ENCODE measurements at regions not wholly inside any gene's neighbourhood (a gene's known extent, or its start where the extent isn't known, plus 50 kb on each side); places are given as distances from the start of the nearest gene placed in this dataset.
"Not testable (repeated sequence)": the region's sequence is repeated elsewhere in the genome, so short reads cannot be mapped to it uniquely, and the experiment has no call there.

GRCh38 chr7:4525884-4526283 is 156.2 kb upstream of the FOXK1 start:
- no peak for DNase-seq (ENCODE audit: low spot score)

- DNase-seq (ENCODE audit: low spot score): no peak
Measured at GRCh38 chr7:4527988-4528636, 154.0 kb upstream of the FOXK1 start.

GRCh38 chr7:4531236-4531635 is 150.9 kb upstream of the FOXK1 start:
- no peak for DNase-seq (ENCODE audit: low spot score)

GRCh38 chr7:4533339-4533738 is 148.8 kb upstream of the FOXK1 start:
- not testable (repeated sequence) for DNase-seq (ENCODE audit: low spot score)

GRCh38 chr7:4549681-4550080 is 132.4 kb upstream of the FOXK1 start:
- no peak for DNase-seq (ENCODE audit: low spot score)

- no peak for DNase-seq (ENCODE audit: low spot score)
Measured at GRCh38 chr7:4550117-4550516, 132.0 kb upstream of the FOXK1 start.

GRCh38 chr7:4552985-4553384 is 129.1 kb upstream of the FOXK1 start:
- no peak for DNase-seq (ENCODE audit: low spot score)

GRCh38 chr7:4556868-4557793 is 125.0 kb upstream of the FOXK1 start:
- DNase-seq (ENCODE audit: low spot score): no peak

- no peak for DNase-seq (ENCODE audit: low spot score)
Measured at GRCh38 chr7:4561795-4562194, 120.3 kb upstream of the FOXK1 start.

GRCh38 chr7:4566714-4567113 is 115.4 kb upstream of the FOXK1 start:
- DNase-seq (ENCODE audit: low spot score): no peak

- no peak for DNase-seq (ENCODE audit: low spot score)
Measured at GRCh38 chr7:4574851-4575250, 107.2 kb upstream of the FOXK1 start.

GRCh38 chr7:4575254-4575653 is 106.8 kb upstream of the FOXK1 start:
- no peak for DNase-seq (ENCODE audit: low spot score)

- no peak for DNase-seq (ENCODE audit: low spot score)
Measured at GRCh38 chr7:4602905-4603842, 78.9 kb upstream of the FOXK1 start.

GRCh38 chr7:4603843-4604231 is 78.3 kb upstream of the FOXK1 start:
- no peak for DNase-seq (ENCODE audit: low spot score)

GRCh38 chr7:4604456-4604940 is 77.6 kb upstream of the FOXK1 start:
- DNase-seq (ENCODE audit: low spot score): no peak

GRCh38 chr7:4606797-4607196 is 75.3 kb upstream of the FOXK1 start:
- no peak for DNase-seq (ENCODE audit: low spot score)

GRCh38 chr7:4607311-4607729 is 74.8 kb upstream of the FOXK1 start:
- no peak for DNase-seq (ENCODE audit: low spot score)

GRCh38 chr7:4609576-4609975 is 72.5 kb upstream of the FOXK1 start:
- DNase-seq (ENCODE audit: low spot score): not testable (repeated sequence)

- peak; percentile 88 for DNase-seq (ENCODE audit: low spot score)
Measured at GRCh38 chr7:4610768-4611467, 71.2 kb upstream of the FOXK1 start.

GRCh38 chr7:4612237-4612636 is 69.9 kb upstream of the FOXK1 start:
- DNase-seq (ENCODE audit: low spot score): no peak

All from COLO829 (cell line).